ENCODE measurements at regions not wholly inside any gene's neighbourhood (a gene's known extent, or its start where the extent isn't known, plus 50 kb on each side); places are given as distances from the start of the nearest gene placed in this dataset.
"Not testable (repeated sequence)": the region's sequence is repeated elsewhere in the genome, so short reads cannot be mapped to it uniquely, and the experiment has no call there.

DNA sequence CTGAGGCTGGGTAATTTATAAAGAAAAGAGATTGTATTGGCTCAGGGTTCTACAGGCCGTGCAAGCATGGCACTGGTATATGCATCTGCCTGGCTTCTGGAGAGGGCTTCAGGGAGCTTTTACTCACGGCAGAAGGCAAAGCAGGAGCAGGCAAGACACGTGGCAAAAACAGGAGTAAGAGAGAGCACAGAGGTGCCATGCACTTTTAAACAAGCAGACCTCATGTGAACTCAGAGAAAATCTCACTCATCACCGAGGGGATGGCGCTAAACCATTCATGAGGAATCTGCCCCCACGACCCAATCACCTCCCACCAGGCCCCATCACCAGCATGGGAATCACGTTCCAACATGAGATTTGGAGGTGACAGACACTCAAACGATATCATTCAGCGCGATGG lies 400.7 kb upstream of the RUNX1 start:
- no peak for DNase-seq

GRCh38 chr21:35448876-35449599 lies 399.9 kb upstream of the RUNX1 start:
- DNase-seq, result no peak

GRCh38 chr21:35444391-35444790 lies 395.3 kb upstream of the RUNX1 start:
- no peak for DNase-seq

DNA sequence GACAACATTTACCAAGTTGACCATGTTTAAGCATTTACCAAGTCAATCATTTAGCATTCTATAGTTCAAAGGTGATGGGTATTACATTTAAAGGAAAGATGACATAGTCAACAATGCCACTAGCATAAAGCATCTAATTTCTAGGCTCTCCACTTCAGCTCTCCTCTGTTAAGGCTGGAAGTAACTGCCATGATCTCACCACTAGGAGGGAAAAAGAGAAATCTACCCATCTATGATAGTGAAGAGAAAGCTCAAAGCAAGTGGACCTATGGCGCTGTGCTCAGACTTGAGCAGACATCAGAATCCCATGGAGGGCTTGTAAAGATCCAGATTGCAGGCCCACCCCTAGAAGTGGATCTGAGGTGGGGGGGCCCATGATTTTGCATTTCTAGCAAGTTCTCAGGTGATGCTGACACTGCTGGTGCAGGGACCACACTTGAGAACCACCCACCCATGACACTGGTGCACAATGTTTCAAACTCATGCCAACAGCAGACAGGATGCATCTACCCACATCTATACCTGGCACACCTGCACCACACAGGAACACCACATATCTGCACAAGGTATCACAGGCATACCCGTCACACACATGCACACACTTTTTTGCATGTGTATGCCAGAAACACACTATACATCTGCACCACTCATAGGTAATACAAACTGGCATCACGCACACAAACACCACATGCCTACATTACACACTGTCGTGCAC lies 392.9 kb upstream of the RUNX1 start:
- DNase-seq, result no peak

GRCh38 chr21:35438643-35439404 lies 389.7 kb upstream of the RUNX1 start:
- no peak for DNase-seq

DNA sequence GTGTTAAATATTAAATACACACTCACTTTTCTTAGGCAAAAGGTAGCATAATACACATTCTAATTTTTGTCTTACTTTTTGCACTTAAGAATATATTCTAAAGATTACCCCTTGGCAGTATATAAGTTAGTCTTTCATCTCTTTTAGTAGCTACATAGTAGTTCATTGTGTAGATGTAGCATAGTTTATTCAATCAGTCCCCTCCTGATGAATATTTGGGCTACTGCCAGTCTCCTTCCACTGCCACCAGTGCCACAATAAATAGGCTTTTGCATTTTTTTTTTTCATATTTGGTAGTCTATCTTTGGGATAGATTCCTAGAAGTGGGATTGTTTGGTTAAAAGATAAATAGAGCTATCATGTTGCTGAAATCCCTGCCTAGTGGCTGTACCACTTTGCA lies 388.8 kb upstream of the RUNX1 start:
- DNase-seq, result no peak

DNA sequence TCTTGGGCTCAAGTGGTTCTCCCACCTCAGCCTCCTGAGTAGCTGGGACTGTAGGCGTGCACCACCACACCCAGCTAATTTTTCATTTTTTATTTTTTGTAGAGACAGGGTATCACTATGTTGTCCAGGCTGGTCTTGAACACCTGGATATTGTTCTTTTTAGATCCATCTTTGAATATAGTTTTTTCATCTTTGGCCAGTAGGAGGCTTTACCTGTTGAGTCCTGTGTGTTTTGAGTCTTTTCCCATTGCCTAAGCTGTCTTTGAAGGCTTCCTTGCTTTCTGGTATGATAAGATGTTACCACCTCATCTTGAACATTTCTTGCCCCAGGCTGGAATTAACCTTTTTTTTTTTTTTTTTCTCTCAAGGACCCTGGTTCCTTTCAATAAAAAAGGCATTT lies 387.8 kb upstream of the RUNX1 start:
- DNase-seq, result no peak

DNA sequence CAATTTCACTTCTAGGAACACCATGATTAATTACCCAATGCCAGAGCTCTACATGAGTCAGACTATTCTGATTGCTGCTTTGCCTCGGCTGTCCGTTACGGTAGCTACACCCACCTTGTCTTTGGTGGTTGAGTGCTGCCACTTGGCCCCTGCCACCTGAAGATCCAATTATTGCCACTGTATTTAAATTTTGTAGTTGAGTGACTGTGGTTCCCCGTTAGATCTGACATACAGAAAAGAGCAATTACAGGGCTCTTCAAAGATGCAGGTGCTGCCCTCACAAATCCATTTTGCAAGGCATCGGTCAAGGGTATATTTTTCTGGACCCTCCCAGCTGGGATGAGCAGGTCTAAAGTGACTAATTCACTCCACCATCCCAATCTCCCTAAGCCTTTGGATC lies 383.5 kb upstream of the RUNX1 start:
- not testable (repeated sequence) for DNase-seq

- no peak for DNase-seq
These were observed 381.2 kb upstream of the RUNX1 start for GRCh38 chr21:35430260-35430659.

- no peak for DNase-seq
These were observed 379.8 kb upstream of the RUNX1 start for GRCh38 chr21:35428937-35429336.

DNA sequence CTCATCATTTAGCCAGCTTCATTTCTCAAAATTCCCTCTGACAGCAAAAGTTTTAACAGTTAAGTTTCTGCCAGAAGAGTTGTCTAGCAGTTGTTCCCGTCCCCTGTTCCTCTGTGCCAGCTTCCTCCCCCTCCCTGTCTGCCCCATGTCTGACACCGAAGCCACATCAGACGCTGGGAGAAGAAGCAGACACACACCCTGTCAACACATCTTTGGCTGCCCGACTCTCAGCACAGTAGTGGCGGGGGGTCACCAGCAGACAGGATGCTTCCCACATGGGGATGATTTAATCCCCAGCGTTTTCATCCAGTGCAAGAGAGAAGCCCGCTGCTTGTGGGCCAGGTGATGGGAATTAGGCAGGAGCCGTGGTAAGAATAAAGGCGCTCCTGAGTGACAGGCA lies 379.4 kb upstream of the RUNX1 start:
- DNase-seq, result no peak

DNA sequence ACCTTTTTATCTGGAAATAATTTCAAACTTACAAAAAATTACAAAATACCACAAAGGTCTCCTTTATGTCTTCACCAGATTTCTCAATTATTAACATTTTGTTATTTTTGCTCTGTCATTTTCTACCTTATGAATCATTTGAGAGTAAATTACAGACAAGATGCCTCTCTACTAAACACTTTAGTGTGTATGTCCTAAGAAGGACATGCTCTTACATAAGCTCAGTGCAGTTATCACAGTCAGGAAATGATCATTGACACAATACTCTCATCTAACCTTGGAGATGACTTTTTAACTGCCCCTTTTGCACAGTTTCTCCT lies 378.9 kb upstream of the RUNX1 start:
- no peak for DNase-seq

DNA sequence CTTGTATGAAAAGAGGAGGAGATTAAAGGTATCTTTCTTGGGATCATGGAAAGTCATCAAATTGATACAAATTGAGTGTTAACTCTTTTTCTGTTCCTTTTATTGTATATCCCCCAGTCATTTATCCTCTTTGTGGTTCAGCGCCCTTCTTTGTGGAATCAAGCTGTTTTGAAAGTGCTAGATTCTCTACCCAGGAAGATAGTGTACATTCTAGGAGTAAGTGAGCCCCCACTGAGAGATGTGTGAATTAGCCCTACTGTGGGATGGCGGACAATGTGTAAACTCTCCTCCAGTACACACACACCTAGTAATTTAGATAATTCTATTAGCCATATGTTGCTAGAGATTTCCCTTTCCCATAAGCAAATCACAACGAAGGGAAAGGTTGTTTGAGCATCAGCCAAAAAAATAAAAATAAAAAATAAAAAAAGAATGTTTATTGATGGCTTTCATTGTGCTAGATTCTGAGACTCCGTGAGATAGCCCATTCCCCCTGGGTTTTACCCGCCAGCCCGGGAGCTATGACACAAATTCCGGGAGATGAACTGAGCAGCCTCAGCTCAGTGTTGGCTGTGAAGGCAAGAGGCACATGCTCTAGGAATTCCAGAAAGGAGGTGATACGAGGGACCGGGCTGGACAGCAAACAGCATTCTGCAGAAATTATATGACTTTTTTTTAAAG lies 378.4 kb upstream of the RUNX1 start:
- no peak for DNase-seq

DNA sequence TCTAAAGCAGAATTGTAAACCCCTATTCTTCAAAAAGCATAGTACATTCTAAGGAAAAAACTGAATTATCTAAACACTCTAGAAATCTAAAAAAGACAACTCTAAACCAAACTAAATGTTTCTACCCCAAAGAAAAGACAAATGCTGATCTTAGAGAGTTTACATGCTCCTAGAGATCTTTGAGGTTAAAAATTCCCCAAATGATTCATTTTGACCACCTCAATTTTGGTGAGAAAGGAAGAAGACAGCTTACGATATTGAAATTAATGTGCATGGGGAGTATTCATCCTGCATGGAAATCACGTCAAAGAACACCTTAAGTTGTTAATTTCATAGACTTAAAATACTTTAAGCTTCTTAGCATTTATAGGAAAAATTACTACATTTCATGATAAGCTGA lies 377.8 kb upstream of the RUNX1 start:
- no peak for DNase-seq

- no peak for DNase-seq
These were observed 377.4 kb upstream of the RUNX1 start for GRCh38 chr21:35426469-35426868.

DNA sequence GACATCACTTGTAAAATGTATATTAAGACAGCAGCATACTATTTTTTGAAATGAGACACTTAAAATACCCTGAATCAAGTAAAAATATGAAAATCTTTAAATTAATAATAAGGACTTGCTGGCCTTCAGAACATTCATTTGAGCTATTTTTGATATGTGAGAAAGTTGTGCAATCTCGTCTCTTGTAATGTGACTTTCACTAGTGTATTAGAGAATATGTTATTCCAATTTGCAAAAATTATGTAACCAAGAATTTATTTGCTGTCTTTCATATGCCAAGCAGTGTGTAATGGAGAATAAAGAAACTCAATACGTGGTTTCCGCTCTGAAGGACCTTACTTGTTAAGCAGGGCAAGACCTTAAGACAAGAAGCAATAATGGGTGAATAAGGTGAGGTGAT lies 375.0 kb upstream of the RUNX1 start:
- no peak for DNase-seq

GRCh38 chr21:35423709-35424108 lies 374.6 kb upstream of the RUNX1 start:
- no peak for DNase-seq

GRCh38 chr21:35422011-35422410 lies 372.9 kb upstream of the RUNX1 start:
- DNase-seq, result no peak

DNA sequence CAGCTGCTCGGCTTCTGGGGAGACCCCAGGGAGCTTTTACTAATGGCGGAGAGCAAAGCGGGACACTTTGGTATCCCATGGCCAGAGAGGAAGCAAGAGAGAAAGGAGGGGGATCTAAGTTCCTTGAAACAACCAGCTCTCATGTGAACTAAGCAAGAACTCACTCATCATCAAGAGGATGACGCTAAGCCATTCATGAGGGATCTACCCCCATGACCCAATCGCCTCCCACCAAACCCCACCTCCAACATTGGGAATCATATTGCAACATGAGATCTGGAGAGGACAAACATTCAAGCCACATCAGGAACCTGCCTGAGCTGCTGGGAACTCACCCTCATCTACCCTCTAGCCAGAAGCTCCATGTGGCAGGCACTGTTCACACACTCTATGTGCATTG lies 372.1 kb upstream of the RUNX1 start:
- DNase-seq, result no peak

DNA sequence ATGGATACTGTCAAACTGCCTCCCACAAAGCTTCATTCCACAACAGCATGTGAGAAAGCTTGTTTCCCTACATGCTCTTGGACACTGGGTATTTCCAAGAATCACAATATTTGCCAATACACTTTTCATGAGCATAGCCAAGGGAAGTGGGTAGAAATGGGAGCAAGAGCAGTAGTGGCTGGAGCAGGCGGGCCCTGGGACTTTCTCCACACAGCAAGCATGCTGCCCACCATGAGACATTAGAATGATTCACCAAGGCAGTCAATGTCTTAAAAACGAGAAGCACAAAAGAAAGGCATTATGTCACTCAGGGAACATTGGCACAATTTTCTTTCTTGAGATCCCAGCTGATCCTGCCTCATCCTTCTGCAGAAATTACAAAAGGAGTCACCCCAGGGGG lies 371.6 kb upstream of the RUNX1 start:
- no peak for DNase-seq

- DNase-seq, result no peak
These were observed 368.7 kb upstream of the RUNX1 start for GRCh38 chr21:35417762-35418161.

DNA sequence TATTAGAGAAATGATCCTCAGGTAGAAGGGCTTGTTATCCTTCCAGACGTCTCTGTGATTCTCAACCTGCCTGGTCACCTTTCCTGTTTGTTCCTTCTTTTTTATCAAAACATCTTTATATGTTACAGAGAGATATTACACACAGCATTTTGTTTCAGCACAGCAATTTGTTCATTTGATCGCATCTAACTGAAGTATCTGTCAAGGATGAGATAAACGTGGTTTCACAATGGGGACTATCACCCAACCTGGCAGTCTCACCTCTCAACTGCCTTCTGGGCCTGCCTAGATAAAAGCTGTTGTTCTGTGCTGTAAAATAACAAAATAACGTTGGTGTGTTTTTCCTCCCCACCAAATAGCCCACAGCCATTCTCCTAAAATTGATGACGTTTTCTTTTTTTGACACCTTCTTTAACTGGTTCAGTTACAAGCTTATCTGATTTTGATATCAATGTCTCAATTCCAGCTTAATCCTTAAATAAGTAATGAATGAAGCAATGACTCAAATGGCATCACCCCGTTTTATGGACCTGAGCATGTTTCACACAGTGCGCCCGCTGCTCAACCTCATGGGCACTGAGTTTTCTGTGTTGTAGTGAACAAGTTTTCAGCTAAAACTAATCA lies 367.9 kb upstream of the RUNX1 start:
- DNase-seq, result no peak

- no peak for DNase-seq
These were observed 365.5 kb upstream of the RUNX1 start for GRCh38 chr21:35414507-35415139.
